ENCODE measurements at regions not wholly inside any gene's neighbourhood (a gene's known extent, or its start where the extent isn't known, plus 50 kb on each side); places are given as distances from the start of the nearest gene placed in this dataset.

DNA sequence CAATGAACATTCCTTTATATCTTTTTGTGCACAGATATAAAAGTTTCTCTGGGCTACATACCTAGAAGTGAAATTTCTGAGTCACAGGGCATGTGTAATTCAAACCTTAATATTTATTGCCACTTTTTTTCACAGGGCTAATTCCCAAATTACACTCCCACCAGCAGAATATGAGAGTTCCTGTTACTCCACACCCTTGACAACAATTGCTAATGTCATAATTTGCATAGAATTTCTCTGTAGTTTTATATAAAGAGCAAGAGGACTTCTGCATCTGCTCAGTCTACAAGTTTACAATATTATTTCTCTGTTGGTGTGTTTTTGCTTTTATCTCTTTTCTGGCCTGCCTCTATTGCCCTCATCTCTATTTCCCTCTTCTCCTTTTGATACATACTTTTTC lies 518.5 kb downstream of the ZNF608 start:
- TF ChIP-seq, protein P1, sequence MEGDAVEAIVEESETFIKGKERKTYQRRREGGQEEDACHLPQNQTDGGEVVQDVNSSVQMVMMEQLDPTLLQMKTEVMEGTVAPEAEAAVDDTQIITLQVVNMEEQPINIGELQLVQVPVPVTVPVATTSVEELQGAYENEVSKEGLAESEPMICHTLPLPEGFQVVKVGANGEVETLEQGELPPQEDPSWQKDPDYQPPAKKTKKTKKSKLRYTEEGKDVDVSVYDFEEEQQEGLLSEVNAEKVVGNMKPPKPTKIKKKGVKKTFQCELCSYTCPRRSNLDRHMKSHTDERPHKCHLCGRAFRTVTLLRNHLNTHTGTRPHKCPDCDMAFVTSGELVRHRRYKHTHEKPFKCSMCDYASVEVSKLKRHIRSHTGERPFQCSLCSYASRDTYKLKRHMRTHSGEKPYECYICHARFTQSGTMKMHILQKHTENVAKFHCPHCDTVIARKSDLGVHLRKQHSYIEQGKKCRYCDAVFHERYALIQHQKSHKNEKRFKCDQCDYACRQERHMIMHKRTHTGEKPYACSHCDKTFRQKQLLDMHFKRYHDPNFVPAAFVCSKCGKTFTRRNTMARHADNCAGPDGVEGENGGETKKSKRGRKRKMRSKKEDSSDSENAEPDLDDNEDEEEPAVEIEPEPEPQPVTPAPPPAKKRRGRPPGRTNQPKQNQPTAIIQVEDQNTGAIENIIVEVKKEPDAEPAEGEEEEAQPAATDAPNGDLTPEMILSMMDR (IDR thresholded peaks at IDR 0.05; ENCODE audit: unreplicated experiment in 3 of 3) = no peak
- Mint-ChIP-seq H3K36me3 (ENCODE audit: low read depth) (no peaks in the 10 kb centered on the region), H3K9me3 (peaks cover 8% of the 10 kb centered on the region), H3K4me3 (no peak overlapping the region), H3K4me1 (peaks cover 19% of the 10 kb centered on the region), H3K27ac (no peak overlapping the region), H3K27me3 (ENCODE audit: low read depth) (peaks cover 3% of the 10 kb centered on the region)

DNA sequence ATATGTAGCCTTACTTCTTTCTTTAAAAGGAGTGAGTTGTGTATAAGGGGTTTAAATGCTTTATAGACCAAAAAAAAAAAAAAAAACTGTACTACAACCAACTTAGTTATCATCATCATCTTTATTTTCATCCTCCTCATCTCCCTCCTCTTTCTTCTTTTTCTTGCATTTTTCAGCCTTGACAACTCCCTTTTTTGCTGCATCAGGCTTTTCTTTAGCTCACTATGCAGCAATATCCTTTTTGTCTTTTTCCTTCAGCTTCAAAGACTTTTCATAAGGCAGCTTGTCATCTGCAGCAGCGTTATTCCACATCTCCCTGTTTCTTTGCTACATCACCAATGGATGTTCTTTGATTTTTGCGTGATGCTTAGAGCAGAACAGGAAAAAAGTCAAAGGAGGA lies 526.0 kb downstream of the ZNF608 start:
- TF ChIP-seq, protein P1 (IDR thresholded peaks at IDR 0.05; ENCODE audit: unreplicated experiment in 3 of 3) = no peak
- Mint-ChIP-seq H3K27ac (no peak overlapping the region), H3K4me3 (no peak overlapping the region), H3K9me3 (peaks cover 15% of the 10 kb centered on the region), H3K4me1 (no peaks in the 10 kb centered on the region), H3K36me3 (ENCODE audit: low read depth) (peaks cover 1% of the 10 kb centered on the region), H3K27me3 (ENCODE audit: low read depth) (no peaks in the 10 kb centered on the region)

DNA sequence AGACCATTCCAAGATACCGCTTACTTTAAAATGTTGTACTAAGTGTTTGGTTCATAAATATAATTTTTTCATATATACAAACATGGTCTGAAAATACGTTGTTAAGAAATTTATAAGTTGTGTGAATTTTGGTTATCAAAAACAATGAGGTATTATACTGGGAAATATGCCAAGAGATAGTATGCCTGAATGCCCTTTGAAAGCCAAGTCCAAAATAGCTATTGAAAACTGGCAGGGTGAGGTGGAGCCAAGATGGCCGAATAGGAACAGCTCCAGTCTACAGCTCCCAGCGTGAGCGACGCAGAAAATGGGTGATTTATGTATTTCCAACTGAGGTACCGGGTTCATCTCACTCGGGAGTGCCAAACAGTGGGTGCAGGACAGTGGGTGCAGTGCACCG lies 533.5 kb downstream of the ZNF608 start:
- peaks cover 30% of the 10 kb centered on the region for H3K9me3 Mint-ChIP-seq
- no peaks in the 10 kb centered on the region for H3K27me3 Mint-ChIP-seq (ENCODE audit: low read depth)
- TF ChIP-seq, protein P1 (IDR thresholded peaks at IDR 0.05; ENCODE audit: unreplicated experiment in 3 of 3) = no peak
- H3K4me1 Mint-ChIP-seq = no peaks in the 10 kb centered on the region
- H3K27ac Mint-ChIP-seq = no peak overlapping the region
- peaks cover 8% of the 10 kb centered on the region for H3K36me3 Mint-ChIP-seq (ENCODE audit: low read depth)
- H3K4me3 Mint-ChIP-seq = no peak overlapping the region

DNA sequence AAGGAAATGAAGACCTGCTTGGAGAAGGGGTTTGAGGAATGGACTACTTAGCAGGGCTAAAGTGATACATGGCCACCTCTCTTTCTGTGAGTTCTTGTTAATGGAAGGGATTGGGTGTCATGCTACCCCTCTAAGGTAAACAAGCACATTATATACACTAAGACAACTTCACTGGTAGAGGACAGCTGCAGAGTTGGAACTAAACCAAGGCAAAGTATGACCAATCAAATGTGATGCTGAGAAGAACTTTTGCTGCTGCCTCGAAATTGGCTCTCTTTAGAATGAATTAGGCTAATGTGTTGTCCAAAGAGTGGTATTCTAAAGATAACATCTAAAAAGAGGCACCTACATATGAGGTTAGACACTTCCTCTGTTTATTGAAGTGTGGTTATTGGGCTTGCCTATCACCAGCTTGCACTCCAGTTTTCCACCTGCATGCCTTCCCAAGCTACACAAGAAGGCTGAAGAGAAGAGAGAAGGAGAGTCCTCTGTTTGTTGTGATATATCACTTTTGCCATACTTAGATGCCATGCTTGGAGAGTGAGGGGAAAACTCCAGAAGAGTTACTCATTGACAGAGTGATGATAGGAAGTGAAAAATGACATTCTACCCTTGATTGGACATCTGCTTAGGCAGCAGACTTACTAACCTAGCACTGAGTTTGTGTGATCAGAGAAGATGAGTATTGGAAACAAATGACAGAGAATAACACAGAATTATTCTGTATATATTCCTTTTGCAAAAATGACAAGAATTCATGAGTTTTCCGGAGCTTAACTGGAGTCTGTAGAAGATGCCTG lies 536.1 kb downstream of the ZNF608 start:
- Mint-ChIP-seq H3K36me3 (ENCODE audit: low read depth) (peaks cover 6% of the 10 kb centered on the region), H3K9me3 (peaks cover 24% of the 10 kb centered on the region), H3K27me3 (ENCODE audit: low read depth) (peaks cover 4% of the 10 kb centered on the region), H3K27ac (no peak overlapping the region), H3K4me3 (no peak overlapping the region), H3K4me1 (peaks cover 7% of the 10 kb centered on the region)
- TF ChIP-seq, protein P1 (IDR thresholded peaks at IDR 0.05; ENCODE audit: unreplicated experiment in 3 of 3) = no peak

DNA sequence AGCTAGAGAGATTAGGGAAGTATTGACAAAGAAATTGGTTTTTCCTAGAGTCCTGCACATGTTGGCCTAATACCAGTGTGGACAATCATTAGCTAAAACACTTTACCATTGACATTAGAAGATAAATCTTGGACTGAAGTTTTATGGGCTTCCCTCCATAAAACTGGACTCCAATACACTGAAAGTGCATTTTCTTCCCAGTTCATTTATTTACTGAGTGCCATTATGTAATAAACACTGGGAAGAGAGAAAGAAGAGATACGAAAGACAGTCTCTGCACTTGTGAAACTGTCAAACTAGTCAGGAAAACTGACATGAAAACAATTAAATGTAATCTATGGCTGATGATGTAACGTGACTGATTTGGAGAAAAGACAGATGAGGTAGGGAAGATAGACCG lies 539.3 kb downstream of the ZNF608 start:
- Mint-ChIP-seq H3K27me3 (ENCODE audit: low read depth) (peaks cover 11% of the 10 kb centered on the region), H3K9me3 (peaks cover 14% of the 10 kb centered on the region), H3K36me3 (ENCODE audit: low read depth) (peaks cover 12% of the 10 kb centered on the region), H3K27ac (no peak overlapping the region), H3K4me1 (peaks cover 7% of the 10 kb centered on the region), H3K4me3 (no peak overlapping the region)
- TF ChIP-seq, protein P1 (IDR thresholded peaks at IDR 0.05; ENCODE audit: unreplicated experiment in 3 of 3) = no peak

GRCh38 chr5:124206540-124206939 lies 539.9 kb downstream of the ZNF608 start:
- H3K4me3 Mint-ChIP-seq = no peak overlapping the region
- peaks cover 7% of the 10 kb centered on the region for H3K4me1 Mint-ChIP-seq
- H3K9me3 Mint-ChIP-seq = peaks cover 18% of the 10 kb centered on the region
- H3K27me3 Mint-ChIP-seq (ENCODE audit: low read depth) = peaks cover 11% of the 10 kb centered on the region
- H3K36me3 Mint-ChIP-seq (ENCODE audit: low read depth) = peaks cover 12% of the 10 kb centered on the region
- no peak overlapping the region for H3K27ac Mint-ChIP-seq
- TF ChIP-seq, protein P1 (IDR thresholded peaks at IDR 0.05; ENCODE audit: unreplicated experiment in 3 of 3) = no peak

Data from nephron (organoid).